NCI-H1417 treated with DMSO at 0.1 percent for 48 hours (cell line): ENCODE measurements at regions not wholly inside any gene's neighbourhood (a gene's known extent, or its start where the extent isn't known, plus 50 kb on each side); places are given as distances from the start of the nearest gene placed in this dataset.

Experiments used
- DNase-seq: peaks from one replicate; lab custom pipeline; 2025; lab: John Stamatoyannopoulos, UW

- no peak for DNase-seq
Measured at GRCh38 chr20:63128367-63128766, 87.6 kb downstream of the YTHDF1 start.

- DNase-seq, result no peak
Measured at GRCh38 chr20:63127700-63128364, 88.1 kb downstream of the YTHDF1 start.

- DNase-seq, result no peak
Measured at GRCh38 chr20:63126876-63127699, 88.8 kb downstream of the YTHDF1 start.

GRCh38 chr20:63125838-63126601, 89.9 kb downstream of the YTHDF1 start:
- DNase-seq, result no peak

- DNase-seq, result no peak
Measured at GRCh38 chr20:63125581-63125837, 90.4 kb downstream of the YTHDF1 start.

- no peak for DNase-seq
Measured at GRCh38 chr20:63124782-63125580, 91.0 kb downstream of the YTHDF1 start.

GRCh38 chr20:63124092-63124781, 91.7 kb downstream of the YTHDF1 start:
- DNase-seq, result no peak

GRCh38 chr20:63123331-63123741, 92.6 kb downstream of the YTHDF1 start:
- no peak for DNase-seq

GRCh38 chr20:63122626-63123025, 93.3 kb downstream of the YTHDF1 start:
- DNase-seq, result no peak

- no peak for DNase-seq
Measured at GRCh38 chr20:63121749-63122405, 94.1 kb downstream of the YTHDF1 start.

- DNase-seq, result no peak
Measured at GRCh38 chr20:63121246-63121645, 94.7 kb downstream of the YTHDF1 start.

- no peak for DNase-seq
Measured at GRCh38 chr20:63120808-63121090, 95.2 kb downstream of the YTHDF1 start.

- no peak for DNase-seq
Measured at GRCh38 chr20:63119963-63120807, 95.7 kb downstream of the YTHDF1 start.

- peak; percentile 48 for DNase-seq
Measured at GRCh38 chr20:63119121-63119962, 96.6 kb downstream of the YTHDF1 start.

GRCh38 chr20:63118303-63119120, 97.4 kb downstream of the YTHDF1 start:
- no peak for DNase-seq

- DNase-seq, result no peak
Measured at GRCh38 chr20:63117661-63118302, 98.1 kb downstream of the YTHDF1 start.

- DNase-seq, result no peak
Measured at GRCh38 chr20:63117151-63117550, 98.8 kb downstream of the YTHDF1 start.
